SU-DHL-6 (cell line): ENCODE measurements at regions not wholly inside any gene's neighbourhood (a gene's known extent, or its start where the extent isn't known, plus 50 kb on each side); places are given as distances from the start of the nearest gene placed in this dataset.

Experiments
- CTCF ChIP-seq: fragments of 200-600 bp; sonication (generic); IDR thresholded peaks from one replicate; pipeline ENCODE4 v1.5.1; 2017; ENCODE audit warnings: antibody characterized with exemption, mild to moderate bottlenecking, low read length, moderate library complexity; ENCODE audit not compliant: insufficient read depth, poor library complexity, severe bottlenecking
- EZH2phosphoT487 ChIP-seq: fragments of 200-600 bp; sonication (generic), shearing (Covaris generic); conservative IDR thresholded peaks from 2 replicates; pipeline ENCODE4 v1.6.1; 2018; ENCODE audit warnings: mild to moderate bottlenecking, antibody characterized with exemption, low read length, moderate library complexity, mixed read lengths

GRCh38 chr16:65889533-65889966, 476.9 kb upstream of the CDH5 start:
- TF ChIP-seq CTCF (no peak), EZH2phosphoT487 (no peak)
